H9 (cell line): ENCODE measurements at regions not wholly inside any gene's neighbourhood (a gene's known extent, or its start where the extent isn't known, plus 50 kb on each side); places are given as distances from the start of the nearest gene placed in this dataset.

Experiments
- DNase-seq: peaks from one replicate; pipeline ENCODE4 v3.0.0-alpha.2; 2017
- H2AFZ ChIP-seq: one replicate; pipeline ENCODE4 v1.6.1; 2013; ENCODE audit warnings: mild to moderate bottlenecking, low read length, control low read depth, moderate library complexity
- H2AK5ac ChIP-seq: 2 replicates; pipeline ENCODE4 v1.6.1; 2013; ENCODE audit warnings: low read length, control low read depth, mixed read lengths; ENCODE audit not compliant: insufficient read length
- H2BK120ac ChIP-seq: one replicate; pipeline ENCODE4 v1.6.1; 2013; ENCODE audit warnings: low read depth, mild to moderate bottlenecking, low read length, control low read depth, inconsistent platforms; ENCODE audit not compliant: poor library complexity, severe bottlenecking
- H2BK12ac ChIP-seq: 2 replicates; pipeline ENCODE4 v1.6.1; 2013; ENCODE audit warnings: low read length, control low read depth, mixed read lengths, low read depth; ENCODE audit not compliant: insufficient read length
- H2BK15ac ChIP-seq: 2 replicates; pipeline ENCODE4 v1.6.1; 2013; ENCODE audit warnings: low read depth, low read length, control low read depth
- H2BK20ac ChIP-seq: one replicate; pipeline ENCODE4 v1.6.1; 2013; ENCODE audit warnings: low read depth, mild to moderate bottlenecking, low read length, control low read depth, inconsistent platforms; ENCODE audit not compliant: poor library complexity, severe bottlenecking
- H2BK5ac ChIP-seq: 2 replicates; pipeline ENCODE4 v1.6.1; 2013; ENCODE audit warnings: low read length, control low read depth, mixed read lengths; ENCODE audit not compliant: insufficient read length
- H3K14ac ChIP-seq: 2 replicates; pipeline ENCODE4 v1.6.1; 2013; ENCODE audit warnings: low read length, control low read depth; ENCODE audit not compliant: insufficient read depth
- H3K18ac ChIP-seq: 2 replicates; pipeline ENCODE4 v1.6.1; 2013; ENCODE audit warnings: low read depth, mild to moderate bottlenecking, mixed read lengths, low read length, control low read depth; ENCODE audit not compliant: insufficient read length
- H3K23ac ChIP-seq: 2 replicates; pipeline ENCODE4 v1.6.1; 2013; ENCODE audit warnings: low read length, control low read depth, mixed read lengths, low read depth; ENCODE audit not compliant: insufficient read length
- H3K23me2 ChIP-seq: 2 replicates; pipeline ENCODE4 v1.6.1; 2013; ENCODE audit warnings: low read depth, mild to moderate bottlenecking, mixed read lengths, low read length, control low read depth; ENCODE audit not compliant: insufficient read length, poor library complexity, severe bottlenecking
- H3K27ac ChIP-seq: 2 replicates; pipeline ENCODE4 v1.5.1; 2013; ENCODE audit warnings: low read length, control low read depth, mixed read lengths, low read depth; ENCODE audit not compliant: insufficient read length
- H3K27me3 ChIP-seq: 2 replicates; pipeline ENCODE4 v1.6.1; 2013; ENCODE audit warnings: low read length, control low read depth, inconsistent platforms; ENCODE audit not compliant: insufficient read depth
- H3K4ac ChIP-seq: 2 replicates; pipeline ENCODE4 v1.6.1; 2013; ENCODE audit warnings: low read depth, mild to moderate bottlenecking, control low read depth, inconsistent platforms, low read length, moderate library complexity
- H3K4me1 ChIP-seq: 2 replicates; pipeline ENCODE4 v1.6.1; 2013; ENCODE audit warnings: low read length, control low read depth, inconsistent platforms; ENCODE audit not compliant: insufficient read depth
- H3K4me2 ChIP-seq: 2 replicates; pipeline ENCODE4 v1.6.1; 2013; ENCODE audit warnings: low read length, control low read depth, mixed read lengths; ENCODE audit not compliant: insufficient read length, insufficient read depth
- H3K56ac ChIP-seq: 2 replicates; pipeline ENCODE4 v1.6.1; 2013; ENCODE audit warnings: low read depth, mild to moderate bottlenecking, mixed read lengths, low read length, control low read depth; ENCODE audit not compliant: insufficient read length
- H3K79me1 ChIP-seq: 2 replicates; pipeline ENCODE4 v1.6.1; 2013; ENCODE audit warnings: low read depth, mild to moderate bottlenecking, moderate library complexity, low read length, control low read depth, inconsistent platforms; ENCODE audit not compliant: insufficient read depth, poor library complexity, severe bottlenecking
- H3K79me2 ChIP-seq: 2 replicates; pipeline ENCODE4 v1.6.1; 2013; ENCODE audit warnings: low read length, control low read depth, inconsistent platforms; ENCODE audit not compliant: insufficient read depth
- H3K9ac ChIP-seq: 2 replicates; pipeline ENCODE4 v1.6.1; 2013; ENCODE audit warnings: low read length, control low read depth, mixed read lengths; ENCODE audit not compliant: insufficient read length; ENCODE audit errors: extremely low read depth
- H3K9me3 ChIP-seq: one replicate; pipeline ENCODE4 v1.6.1; 2013; ENCODE audit warnings: low read depth, low read length, inconsistent platforms; ENCODE audit not compliant: control insufficient read depth
- H3T11ph ChIP-seq: one replicate; pipeline ENCODE4 v1.6.1; 2013; ENCODE audit warnings: mild to moderate bottlenecking, low read length, control low read depth, inconsistent platforms
- H4K20me1 ChIP-seq: one replicate; pipeline ENCODE4 v1.6.1; 2013; ENCODE audit not compliant: control insufficient read depth, insufficient read length, insufficient read depth
- H4K5ac ChIP-seq: 2 replicates; pipeline ENCODE4 v1.6.1; 2013; ENCODE audit warnings: low read depth, mild to moderate bottlenecking, mixed read lengths, low read length, control low read depth; ENCODE audit not compliant: insufficient read length
- H4K8ac ChIP-seq: replicated peaks from 2 replicates; pipeline ENCODE4 v1.6.1; 2013; ENCODE audit warnings: low read length, control low read depth, mixed read lengths, low read depth; ENCODE audit not compliant: insufficient read length
- H4K91ac ChIP-seq: 2 replicates; pipeline ENCODE4 v1.6.1; 2013; ENCODE audit warnings: low read depth, mild to moderate bottlenecking, moderate library complexity, mixed read lengths, low read length, control low read depth; ENCODE audit not compliant: insufficient read length
- H3K27ac Mint-ChIP-seq, 3 experiments: 2 replicates in 2 of 3; 3 replicates in 1 of 3; pipeline ENCODE4 v1.8.0; 2020 to 2021; ENCODE audit warnings: mixed read lengths in 3 of 3, mild to moderate bottlenecking in 1 of 3, moderate library complexity in 1 of 3
- H3K27me3 Mint-ChIP-seq: 2 replicates; pipeline ENCODE4 v1.8.0; 2021; ENCODE audit warnings: low read depth, mild to moderate bottlenecking, moderate library complexity, mixed read lengths
- H3K36me3 Mint-ChIP-seq, 3 experiments: 2 replicates in 2 of 3; 3 replicates in 1 of 3; pipeline ENCODE4 v1.8.0; 2020 to 2021; ENCODE audit warnings: low read depth in 3 of 3, mixed read lengths in 3 of 3; ENCODE audit not compliant: insufficient read depth in 1 of 3
- H3K4me1 Mint-ChIP-seq, 2 experiments: 2 replicates each; pipeline ENCODE4 v1.8.0; 2020; ENCODE audit warnings: mixed read lengths in 2 of 2
- H3K4me3 Mint-ChIP-seq, 2 experiments: 2 replicates in 1 of 2; 3 replicates in 1 of 2; pipeline ENCODE4 v1.8.0; 2020 to 2021; ENCODE audit warnings: mild to moderate bottlenecking in 2 of 2, mixed read lengths in 2 of 2, moderate library complexity in 1 of 2
- H3K9me3 Mint-ChIP-seq, 2 experiments: 2 replicates in 1 of 2; 3 replicates in 1 of 2; pipeline ENCODE4 v1.8.0; 2020; ENCODE audit warnings: mild to moderate bottlenecking in 2 of 2, mixed read lengths in 2 of 2, moderate library complexity in 1 of 2
- TF ChIP-seq, protein P1 (sequence below): fragments of 200-600 bp; sonication (generic); conservative IDR thresholded peaks from 3 replicates; pipeline ENCODE4 v1.8.0; 2021; ENCODE audit warnings: antibody characterized with exemption, mild to moderate bottlenecking

DNA sequence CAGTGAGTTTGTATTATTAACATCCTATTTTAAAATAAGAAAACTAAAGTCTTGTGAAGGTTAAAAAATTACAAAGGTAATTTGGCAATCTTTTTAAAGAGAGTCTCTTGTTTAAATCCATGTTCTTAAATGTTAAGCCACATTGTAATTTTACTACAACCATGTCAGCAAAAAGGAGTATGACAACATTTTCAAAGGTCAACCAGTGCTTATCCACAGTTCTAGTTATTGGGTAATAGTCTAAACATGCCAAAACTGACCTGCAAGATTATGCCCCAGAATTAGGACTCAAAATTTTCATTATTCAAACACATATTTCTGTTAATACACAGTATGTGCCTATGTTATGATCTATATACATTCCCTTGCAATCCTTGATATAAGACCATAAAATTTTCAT lies 1312.6 kb upstream of the CHAC2 start:
- no peaks in the 10 kb centered on the region for H3K79me2 ChIP-seq
- no peak overlapping the region for H2BK5ac ChIP-seq
- no peak overlapping the region for H3K14ac ChIP-seq
- no peak for DNase-seq
- H3K79me1 ChIP-seq = no peaks in the 10 kb centered on the region
- H3K9ac ChIP-seq = no peak overlapping the region
- H4K5ac ChIP-seq = no peak overlapping the region
- no peak overlapping the region for H3K23ac ChIP-seq
- TF ChIP-seq, protein P1, sequence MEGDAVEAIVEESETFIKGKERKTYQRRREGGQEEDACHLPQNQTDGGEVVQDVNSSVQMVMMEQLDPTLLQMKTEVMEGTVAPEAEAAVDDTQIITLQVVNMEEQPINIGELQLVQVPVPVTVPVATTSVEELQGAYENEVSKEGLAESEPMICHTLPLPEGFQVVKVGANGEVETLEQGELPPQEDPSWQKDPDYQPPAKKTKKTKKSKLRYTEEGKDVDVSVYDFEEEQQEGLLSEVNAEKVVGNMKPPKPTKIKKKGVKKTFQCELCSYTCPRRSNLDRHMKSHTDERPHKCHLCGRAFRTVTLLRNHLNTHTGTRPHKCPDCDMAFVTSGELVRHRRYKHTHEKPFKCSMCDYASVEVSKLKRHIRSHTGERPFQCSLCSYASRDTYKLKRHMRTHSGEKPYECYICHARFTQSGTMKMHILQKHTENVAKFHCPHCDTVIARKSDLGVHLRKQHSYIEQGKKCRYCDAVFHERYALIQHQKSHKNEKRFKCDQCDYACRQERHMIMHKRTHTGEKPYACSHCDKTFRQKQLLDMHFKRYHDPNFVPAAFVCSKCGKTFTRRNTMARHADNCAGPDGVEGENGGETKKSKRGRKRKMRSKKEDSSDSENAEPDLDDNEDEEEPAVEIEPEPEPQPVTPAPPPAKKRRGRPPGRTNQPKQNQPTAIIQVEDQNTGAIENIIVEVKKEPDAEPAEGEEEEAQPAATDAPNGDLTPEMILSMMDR = no peak
- H3K27me3 ChIP-seq = no peaks in the 10 kb centered on the region
- no peak overlapping the region for H3K56ac ChIP-seq
- no peaks in the 10 kb centered on the region for H3K27me3 Mint-ChIP-seq
- H2BK12ac ChIP-seq = no peak overlapping the region
- H2BK120ac ChIP-seq = no peak overlapping the region
- no peak overlapping the region for H3K27ac ChIP-seq
- peaks cover 21 to 24% of the 10 kb centered on the region in 2 experiments for H3K4me1 Mint-ChIP-seq
- H3K27ac Mint-ChIP-seq = no peak overlapping the region
- no peaks in the 10 kb centered on the region for H3K23me2 ChIP-seq
- no peak overlapping the region for H2AK5ac ChIP-seq
- H3T11ph ChIP-seq = no peak overlapping the region
- no peak overlapping the region for H3K18ac ChIP-seq
- no peak overlapping the region for H3K4ac ChIP-seq
- no peaks in the 10 kb centered on the region for H3K9me3 Mint-ChIP-seq
- no peak overlapping the region for H2AFZ ChIP-seq
- no peak overlapping the region for H3K4me2 ChIP-seq
- H3K36me3 Mint-ChIP-seq = no peaks in the 10 kb centered on the region
- no peak overlapping the region for H4K91ac ChIP-seq
- H3K4me3 Mint-ChIP-seq = no peak overlapping the region
- H4K8ac ChIP-seq = no peak overlapping the region
- no peaks in the 10 kb centered on the region for H4K20me1 ChIP-seq
- H2BK20ac ChIP-seq = no peak overlapping the region
- H3K4me1 ChIP-seq = peaks cover 4% of the 10 kb centered on the region; the same call in 1 of the 2 replicates
- H2BK15ac ChIP-seq = no peak overlapping the region
- H3K9me3 ChIP-seq = no peaks in the 10 kb centered on the region
